ENCODE measurements at regions not wholly inside any gene's neighbourhood (a gene's known extent, or its start where the extent isn't known, plus 50 kb on each side); places are given as distances from the start of the nearest gene placed in this dataset.

DNA sequence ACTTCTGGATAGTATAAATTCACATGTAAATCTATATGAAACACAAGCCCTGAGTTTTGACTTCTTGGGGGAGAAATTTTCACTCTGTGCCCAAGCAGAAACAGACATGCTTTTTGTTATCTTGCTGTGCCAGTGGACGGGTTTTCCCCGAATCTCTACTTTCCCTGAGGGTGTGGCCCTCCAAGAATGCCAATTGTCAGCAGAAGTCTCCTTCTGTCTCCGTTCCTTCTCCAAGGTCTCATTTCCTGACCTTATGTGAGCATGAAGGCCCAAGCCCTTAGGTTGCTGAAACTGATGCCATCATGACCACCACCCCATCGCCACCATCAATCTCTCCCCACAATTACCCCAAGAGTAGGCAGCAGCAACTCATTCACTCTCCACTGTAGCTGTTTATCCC, 253.8 kb downstream of the XXYLT1 start:
- H3K4me3 ChIP-seq, result no peak overlapping the region
- no peak overlapping the region for H3K27ac ChIP-seq
- FAIRE-seq (no peak), DNase-seq (ENCODE audit: low read depth in 1 of 2, low spot score in 1 of 2) (no peak), ATAC-seq (no peak)
- H3K9me3 ChIP-seq, result no peaks in the 10 kb centered on the region
- TF ChIP-seq CHD2 (IDR thresholded peaks at IDR 0.05; ENCODE audit: low read length, partially characterized antibody), result no peak
- no peak for TF ChIP-seq TP53 (CRISPR knock-in tag; IDR thresholded peaks at IDR 0.05)
- no peak for TF ChIP-seq HEYL (CRISPR knock-in tag; IDR thresholded peaks at IDR 0.05)
- TF ChIP-seq POLR2AphosphoS2 (conservative IDR thresholded peaks at IDR 0.05; ENCODE audit: low read length), result no peak
- TF ChIP-seq ZNF302 (CRISPR knock-in tag; IDR thresholded peaks at IDR 0.05), result no peak
- no peak for TF ChIP-seq ZFP36 (IDR thresholded peaks at IDR 0.05; ENCODE audit: borderline replicate concordance, partially characterized antibody)
- TF ChIP-seq E2F6 (IDR thresholded peaks at IDR 0.05; ENCODE audit: borderline replicate concordance, low read depth), result no peak
- TF ChIP-seq TFCP2L1 (CRISPR knock-in tag; IDR thresholded peaks at IDR 0.05), result no peak
- TF ChIP-seq BHLHE40 (IDR thresholded peaks at IDR 0.05; ENCODE audit: low read depth, low read length), result no peak
- ChIA-PET POLR2A (no interaction called here), CTCF (no interaction called here)
- no peak overlapping the region for H3K4me2 ChIP-seq
- no peaks in the 10 kb centered on the region for H3K4me1 ChIP-seq
- 50% methylated on average over 4 of the region's 4 CpGs for WGBS (ENCODE audit: missing lambda C conversion rate)

All from A549 (cell line).